ENCODE measurements at regions not wholly inside any gene's neighbourhood (a gene's known extent, or its start where the extent isn't known, plus 50 kb on each side); places are given as distances from the start of the nearest gene placed in this dataset.

- CTCF ChIA-PET = no interaction called here
- DNase-seq (ENCODE audit: low read depth, low spot score) = no peak
- TF ChIP-seq CTCF (IDR thresholded peaks at IDR 0.05; ENCODE audit: insufficient read depth, low read length, missing control alignments) = no peak
- no peak overlapping the region for H3K4me3 ChIP-seq (ENCODE audit: low read depth, low read length)
- POLR2A ChIA-PET = no interaction called here
These were observed 78.4 kb upstream of the POU3F1 start for GRCh38 chr1:38125016-38125415.

- H3K4me3 ChIP-seq (ENCODE audit: low read depth, low read length) = no peak overlapping the region
- no peak for TF ChIP-seq CTCF (IDR thresholded peaks at IDR 0.05; ENCODE audit: insufficient read depth, low read length, missing control alignments)
- ChIA-PET POLR2A (no interaction called here), CTCF (interaction anchor here (1.6 kb wide), 1 partner anchor 10 kb away, joined by 4 read pairs; no protein-coding TSS in a partner anchor)
- no peak for DNase-seq (ENCODE audit: low read depth, low spot score)
These were observed 77.0 kb upstream of the POU3F1 start for GRCh38 chr1:38123356-38124135.

- ChIA-PET POLR2A (no interaction called here), CTCF (interaction anchor here (0.8 kb wide), 1 partner anchor 9 kb away, joined by 3 read pairs; no protein-coding TSS in a partner anchor)
- H3K4me3 ChIP-seq (ENCODE audit: low read depth, low read length) = no peak overlapping the region
- TF ChIP-seq CTCF (IDR thresholded peaks at IDR 0.05; ENCODE audit: insufficient read depth, low read length, missing control alignments) = no peak
- DNase-seq (ENCODE audit: low read depth, low spot score) = no peak
These were observed 74.7 kb upstream of the POU3F1 start for GRCh38 chr1:38121231-38121680.

GRCh38 chr1:38120552-38121230 is 74.1 kb upstream of the POU3F1 start:
- no peak for TF ChIP-seq CTCF (IDR thresholded peaks at IDR 0.05; ENCODE audit: insufficient read depth, low read length, missing control alignments)
- no peak for DNase-seq (ENCODE audit: low read depth, low spot score)
- no peak overlapping the region for H3K4me3 ChIP-seq (ENCODE audit: low read depth, low read length)
- ChIA-PET CTCF (interaction anchor here (0.8 kb wide), 1 partner anchor 10 kb away, joined by 3 read pairs; no protein-coding TSS in a partner anchor), POLR2A (no interaction called here)

- POLR2A ChIA-PET = no interaction called here
- no peak for TF ChIP-seq CTCF (IDR thresholded peaks at IDR 0.05; ENCODE audit: insufficient read depth, low read length, missing control alignments)
- CTCF ChIA-PET = no interaction called here
- DNase-seq (ENCODE audit: low read depth, low spot score) = no peak
- H3K4me3 ChIP-seq (ENCODE audit: low read depth, low read length) = no peak overlapping the region
These were observed 72.4 kb upstream of the POU3F1 start for GRCh38 chr1:38118976-38119375.

- POLR2A ChIA-PET = no interaction called here
- no peak for TF ChIP-seq CTCF (IDR thresholded peaks at IDR 0.05; ENCODE audit: insufficient read depth, low read length, missing control alignments)
- CTCF ChIA-PET = no interaction called here
- DNase-seq (ENCODE audit: low read depth, low spot score) = no peak
- no peak overlapping the region for H3K4me3 ChIP-seq (ENCODE audit: low read depth, low read length)
These were observed 70.9 kb upstream of the POU3F1 start for GRCh38 chr1:38117444-38117887.
